ENCODE measurements at regions not wholly inside any gene's neighbourhood (a gene's known extent, or its start where the extent isn't known, plus 50 kb on each side); places are given as distances from the start of the nearest gene placed in this dataset.
A peak's percentile ranks its signal among the peaks of the same experiment; 100 is the strongest.
"Not testable (repeated sequence)": the region's sequence is repeated elsewhere in the genome, so short reads cannot be mapped to it uniquely, and the experiment has no call there.

DNA sequence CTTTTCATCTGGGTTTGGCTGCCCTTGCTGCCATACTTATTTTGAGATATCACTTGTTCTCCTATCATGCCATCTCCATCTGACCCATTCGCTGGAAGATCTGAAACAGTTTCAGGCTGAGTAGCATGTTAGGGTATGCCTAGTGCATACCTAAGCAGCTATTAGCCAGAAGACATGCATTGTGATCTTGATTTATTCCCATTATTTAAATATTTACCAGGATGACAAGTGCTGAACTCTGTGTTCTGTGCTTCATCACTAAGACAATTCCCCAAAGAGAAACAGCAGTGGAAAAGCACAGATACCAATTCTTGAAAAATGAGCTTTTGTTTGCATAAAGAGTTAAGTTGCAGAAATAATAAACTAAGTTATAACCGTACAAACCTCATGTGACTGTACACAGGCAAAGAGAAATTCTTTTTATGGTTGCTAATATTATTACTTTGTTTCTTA is 271.0 kb upstream of the ARSJ start:
- TF ChIP-seq POLR2AphosphoS5 (IDR thresholded peaks at IDR 0.05), result peak in 2 of 3 donors; percentile 44 to 63
- no peak for TF ChIP-seq EP300 (IDR thresholded peaks at IDR 0.05; ENCODE audit: low read depth)
- DNase-seq, result no peak
- H3K27me3 ChIP-seq, result no peaks in the 10 kb centered on the region
- H3K4me3 ChIP-seq, result no peak overlapping the region
- intact Hi-C loops (cut with DNase I; ENCODE audit: low total_unique reads) (no loop called here), in situ Hi-C loops (cut with MboI; ENCODE audit: low pct_ligation_motif_present in 1 of 4, low pct_unique_long_range_greater_than_20kb in 1 of 4, low sequenced_read_pairs in 3 of 4) (no loop called here)
- no peaks in the 10 kb centered on the region for H3K4me1 ChIP-seq
- no peaks in the 10 kb centered on the region for H3K36me3 ChIP-seq
- WGBS, 2 donors (ENCODE audit: low coverage in 1 of 2), result 43 to 52% methylated on average over 2 of the region's 2 CpGs
- H3K27ac ChIP-seq, result no peak overlapping the region
- no peaks in the 10 kb centered on the region for H3K9me3 ChIP-seq

DNA sequence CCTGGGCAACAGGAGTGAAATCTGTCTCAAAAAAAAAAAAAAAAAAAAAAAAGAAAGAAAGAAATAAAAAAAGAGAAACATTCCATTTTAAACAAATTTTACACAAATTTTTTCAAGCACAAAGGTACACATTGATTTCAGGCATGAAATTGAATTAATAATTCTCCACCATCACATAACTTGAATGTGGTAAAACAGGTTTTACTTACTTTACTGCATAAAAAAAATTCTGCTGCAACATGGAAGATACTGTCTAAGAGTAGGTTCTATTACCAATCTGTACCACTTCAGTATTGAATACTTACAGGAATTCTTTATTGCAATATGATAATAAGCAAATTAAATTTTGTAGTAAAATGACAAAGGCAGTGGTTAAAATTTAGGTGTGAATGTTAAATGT is 271.6 kb upstream of the ARSJ start:
- intact Hi-C loops (cut with DNase I; ENCODE audit: low total_unique reads) (no loop called here), in situ Hi-C loops (cut with MboI; ENCODE audit: low pct_ligation_motif_present in 1 of 4, low pct_unique_long_range_greater_than_20kb in 1 of 4, low sequenced_read_pairs in 3 of 4) (no loop called here)
- H3K27ac ChIP-seq, result no peak overlapping the region
- no peaks in the 10 kb centered on the region for H3K9me3 ChIP-seq
- no peaks in the 10 kb centered on the region for H3K27me3 ChIP-seq
- H3K4me1 ChIP-seq, result no peaks in the 10 kb centered on the region
- no peak for DNase-seq
- no peak overlapping the region for H3K4me3 ChIP-seq
- no peak for TF ChIP-seq EP300 (IDR thresholded peaks at IDR 0.05; ENCODE audit: low read depth)
- no peak for TF ChIP-seq POLR2A (IDR thresholded peaks at IDR 0.05)
- TF ChIP-seq, protein P1, sequence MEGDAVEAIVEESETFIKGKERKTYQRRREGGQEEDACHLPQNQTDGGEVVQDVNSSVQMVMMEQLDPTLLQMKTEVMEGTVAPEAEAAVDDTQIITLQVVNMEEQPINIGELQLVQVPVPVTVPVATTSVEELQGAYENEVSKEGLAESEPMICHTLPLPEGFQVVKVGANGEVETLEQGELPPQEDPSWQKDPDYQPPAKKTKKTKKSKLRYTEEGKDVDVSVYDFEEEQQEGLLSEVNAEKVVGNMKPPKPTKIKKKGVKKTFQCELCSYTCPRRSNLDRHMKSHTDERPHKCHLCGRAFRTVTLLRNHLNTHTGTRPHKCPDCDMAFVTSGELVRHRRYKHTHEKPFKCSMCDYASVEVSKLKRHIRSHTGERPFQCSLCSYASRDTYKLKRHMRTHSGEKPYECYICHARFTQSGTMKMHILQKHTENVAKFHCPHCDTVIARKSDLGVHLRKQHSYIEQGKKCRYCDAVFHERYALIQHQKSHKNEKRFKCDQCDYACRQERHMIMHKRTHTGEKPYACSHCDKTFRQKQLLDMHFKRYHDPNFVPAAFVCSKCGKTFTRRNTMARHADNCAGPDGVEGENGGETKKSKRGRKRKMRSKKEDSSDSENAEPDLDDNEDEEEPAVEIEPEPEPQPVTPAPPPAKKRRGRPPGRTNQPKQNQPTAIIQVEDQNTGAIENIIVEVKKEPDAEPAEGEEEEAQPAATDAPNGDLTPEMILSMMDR (IDR thresholded peaks at IDR 0.05), result no peak
- no peak for TF ChIP-seq POLR2AphosphoS5 (IDR thresholded peaks at IDR 0.05)
- H3K36me3 ChIP-seq, result no peaks in the 10 kb centered on the region

DNA sequence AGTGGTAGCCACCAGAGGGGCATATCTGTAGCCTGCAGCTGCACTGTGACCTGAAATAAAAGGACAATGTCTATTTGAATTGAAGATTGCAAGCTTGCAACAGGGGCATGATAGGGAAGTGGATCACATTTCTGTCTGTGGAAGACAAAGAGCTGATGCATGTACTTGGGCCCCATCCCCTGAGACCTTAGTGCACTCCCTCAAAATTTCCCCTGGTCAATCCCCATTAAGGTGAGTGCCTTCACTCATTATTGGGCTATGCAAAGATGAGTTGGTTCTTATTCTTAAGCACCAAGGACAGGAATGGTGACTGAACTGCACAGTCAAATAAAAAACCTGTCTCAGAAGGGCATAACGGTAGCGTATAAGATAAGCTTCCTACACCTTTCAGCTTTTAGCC is 273.1 kb upstream of the ARSJ start:
- Histone ChIP-seq H3K27ac (no peak overlapping the region), H3K4me1 (no peaks in the 10 kb centered on the region), H3K9me3 (peaks cover 0 to 3% of the 10 kb centered on the region in 2 donors), H3K36me3 (no peaks in the 10 kb centered on the region), H3K4me3 (no peak overlapping the region), H3K27me3 (no peaks in the 10 kb centered on the region)
- intact Hi-C loops (cut with DNase I; ENCODE audit: low total_unique reads), result no loop called here
- whole genome bisulfite sequencing, 2 donors (ENCODE audit: low coverage in 1 of 2), result 92% methylated on average over 2 of the region's 2 CpGs; no CpG with 5 or more reads in 1 of the 2 donors
- in situ Hi-C loops (cut with MboI; ENCODE audit: low pct_ligation_motif_present in 1 of 4, low pct_unique_long_range_greater_than_20kb in 1 of 4, low sequenced_read_pairs in 3 of 4), result no loop called here
- TF ChIP-seq EP300 (IDR thresholded peaks at IDR 0.05; ENCODE audit: low read depth) (no peak), POLR2A (IDR thresholded peaks at IDR 0.05) (no peak), POLR2AphosphoS5 (IDR thresholded peaks at IDR 0.05) (no peak)
- TF ChIP-seq, protein P1 (IDR thresholded peaks at IDR 0.05), result no peak
- no peak for DNase-seq

DNA sequence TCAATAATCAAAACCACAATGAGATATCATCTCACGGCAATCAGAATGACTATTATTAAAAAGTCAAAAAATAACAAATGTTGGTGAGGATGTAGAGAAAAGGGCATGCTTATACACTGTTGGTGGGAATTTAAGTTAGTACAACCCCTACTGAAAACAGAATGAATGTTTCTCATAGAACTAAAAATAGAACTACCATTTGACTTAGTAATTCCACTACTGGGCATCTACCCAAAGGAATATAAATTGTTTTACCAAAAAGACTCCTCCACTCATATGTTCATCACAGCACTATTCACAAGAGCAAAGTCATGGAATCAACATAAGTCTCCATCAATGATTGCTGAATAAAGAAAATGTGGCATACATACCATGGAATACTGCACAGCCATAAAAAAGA is 278.1 kb upstream of the ARSJ start:
- TF ChIP-seq EP300 (IDR thresholded peaks at IDR 0.05; ENCODE audit: low read depth) (no peak), POLR2A (IDR thresholded peaks at IDR 0.05) (no peak), POLR2AphosphoS5 (IDR thresholded peaks at IDR 0.05) (no peak)
- TF ChIP-seq, protein P1 (IDR thresholded peaks at IDR 0.05), result no peak
- no peak overlapping the region for H3K27ac ChIP-seq
- peaks cover 0 to 3% of the 10 kb centered on the region in 2 donors for H3K9me3 ChIP-seq
- in situ Hi-C loops (cut with MboI; ENCODE audit: low pct_ligation_motif_present in 1 of 4, low pct_unique_long_range_greater_than_20kb in 1 of 4, low sequenced_read_pairs in 3 of 4), result no loop called here
- no peaks in the 10 kb centered on the region for H3K4me1 ChIP-seq
- H3K36me3 ChIP-seq, result no peaks in the 10 kb centered on the region
- H3K27me3 ChIP-seq, result no peaks in the 10 kb centered on the region
- H3K4me3 ChIP-seq, result no peak overlapping the region
- DNase-seq, result no peak
- intact Hi-C loops (cut with DNase I; ENCODE audit: low total_unique reads), result no loop called here
- WGBS, 2 donors (ENCODE audit: low coverage in 1 of 2), result 8% methylated on average over 1 of the region's 1 CpG; no CpG with 5 or more reads in 1 of the 2 donors

DNA sequence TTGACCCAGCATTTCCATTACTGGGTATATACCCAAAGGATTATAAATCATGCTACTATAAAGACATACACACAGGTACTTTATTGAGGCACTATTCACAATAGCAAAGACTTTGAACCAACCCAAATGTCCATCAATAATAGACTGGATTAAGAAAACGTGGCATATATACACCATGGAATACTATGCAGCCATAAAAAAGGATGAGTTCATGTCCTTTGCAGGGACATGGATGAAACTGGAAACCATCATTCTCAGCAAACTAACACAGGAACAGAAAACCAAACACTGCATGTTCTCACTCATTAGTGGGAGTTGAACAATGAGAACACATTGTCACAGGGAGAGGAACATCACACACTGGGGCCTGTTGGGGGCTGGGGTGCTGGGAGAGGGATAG is 283.0 kb upstream of the ARSJ start:
- H3K9me3 ChIP-seq; in situ Hi-C loops (cut with MboI; ENCODE audit: low pct_ligation_motif_present in 1 of 4, low pct_unique_long_range_greater_than_20kb in 1 of 4, low sequenced_read_pairs in 3 of 4); DNase-seq; H3K4me3 ChIP-seq; intact Hi-C loops (cut with DNase I; ENCODE audit: low total_unique reads); H3K4me1 ChIP-seq; H3K27ac ChIP-seq; H3K36me3 ChIP-seq; H3K27me3 ChIP-seq: not testable (repeated sequence)
- WGBS, 2 donors (ENCODE audit: low coverage in 1 of 2), result 67% methylated on average over 1 of the region's 1 CpG; no CpG with 5 or more reads in 1 of the 2 donors

Measured in transverse colon (tissue), 4 donors.